Caki2 (cell line): ENCODE measurements at regions not wholly inside any gene's neighbourhood (a gene's known extent, or its start where the extent isn't known, plus 50 kb on each side); places are given as distances from the start of the nearest gene placed in this dataset.
"Not testable (repeated sequence)": the region's sequence is repeated elsewhere in the genome, so short reads cannot be mapped to it uniquely, and the experiment has no call there.

Experiments used
- DNase-seq: peaks from one replicate; pipeline ENCODE4 v3.0.0-alpha.2; 2015; ENCODE audit warnings: low read depth
- in situ Hi-C: cut with HindIII; loops from 2 replicates; pipeline ENCODE4 v1.10.0; 2016; ENCODE audit warnings: low sequenced_read_pairs, low pct_unique_long_range_greater_than_20kb, mixed read lengths

GRCh38 chr7:118369987-118370386 lies 145.5 kb downstream of the ANKRD7 start:
- in situ Hi-C loops = no loop called here

GRCh38 chr7:118372530-118372929 lies 148.0 kb downstream of the ANKRD7 start:
- in situ Hi-C loops = no loop called here
- no peak for DNase-seq

More at GRCh38 chr7:118369987-118370386, 145.5 kb downstream of the ANKRD7 start:
- no peak for DNase-seq

GRCh38 chr7:118389629-118390028 lies 165.1 kb downstream of the ANKRD7 start:
- no peak for DNase-seq
- in situ Hi-C loops = no loop called here

DNA sequence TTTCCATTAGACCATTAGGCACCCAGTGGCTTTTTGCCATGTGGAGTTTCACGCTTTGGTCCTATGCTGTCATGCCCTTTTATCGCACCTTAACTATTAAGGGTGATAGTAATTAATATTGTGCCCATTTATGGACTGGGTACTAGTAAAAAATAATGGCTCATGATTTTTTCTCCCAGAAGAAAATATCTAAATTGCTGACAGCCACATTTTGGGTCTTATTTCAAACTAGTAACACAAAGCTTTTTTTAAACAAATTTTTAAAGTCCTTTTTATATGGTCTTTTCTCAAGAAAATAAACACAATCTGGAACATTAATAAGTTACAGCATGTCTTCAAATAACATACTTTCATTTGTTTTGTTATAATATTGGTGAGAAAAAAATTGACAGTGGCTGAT lies 179.7 kb downstream of the ANKRD7 start:
- in situ Hi-C loops = no loop called here

GRCh38 chr7:118418433-118418832 lies 193.9 kb downstream of the ANKRD7 start:
- no peak for DNase-seq
- in situ Hi-C loops = no loop called here

More for the DNA sequence above, 179.7 kb downstream of the ANKRD7 start:
- DNase-seq = no peak

- no peak for DNase-seq
- in situ Hi-C loops = no loop called here
Observed at GRCh38 chr7:118420888-118421287, 196.4 kb downstream of the ANKRD7 start.

DNA sequence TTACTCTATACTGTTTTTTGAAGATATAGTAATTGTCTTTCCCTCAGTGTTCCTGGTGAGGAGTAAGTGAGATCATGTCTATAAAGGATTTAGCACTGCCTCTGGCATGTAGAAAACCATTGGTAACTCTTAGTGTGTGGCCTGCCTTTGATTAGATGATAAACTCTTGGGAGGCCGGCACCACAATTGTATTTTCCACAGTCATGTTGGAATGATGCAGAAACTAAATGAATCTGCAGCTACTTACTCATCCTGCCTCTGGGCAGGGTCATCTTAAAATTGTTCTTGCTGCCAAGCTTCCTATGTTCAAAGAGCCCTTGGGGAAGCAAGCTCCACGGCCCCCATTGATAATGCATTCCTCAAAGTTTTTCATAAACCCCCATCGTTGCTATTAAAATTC lies 204.6 kb downstream of the ANKRD7 start:
- in situ Hi-C loops = no loop called here
- DNase-seq = no peak

DNA sequence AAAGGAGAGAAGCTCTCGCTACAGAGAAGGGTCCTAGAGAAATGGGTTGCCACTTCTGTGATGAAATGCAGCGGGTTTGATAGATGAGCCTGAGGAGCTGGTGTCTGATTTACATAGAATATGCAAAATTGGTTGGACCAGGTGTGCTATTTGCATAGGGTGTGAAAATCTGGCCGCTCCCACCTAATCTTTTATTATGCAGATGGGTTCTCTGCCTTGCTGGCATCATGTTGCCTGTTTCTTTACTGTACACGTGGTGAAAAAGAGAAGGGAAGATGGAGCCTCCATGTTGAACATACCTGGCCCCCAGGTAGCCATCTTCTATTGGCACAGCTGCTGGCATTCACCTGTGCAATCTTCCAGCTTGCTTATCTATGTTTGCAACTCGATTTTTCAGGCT lies 212.2 kb downstream of the ANKRD7 start:
- DNase-seq = no peak
- in situ Hi-C loops = no loop called here

DNA sequence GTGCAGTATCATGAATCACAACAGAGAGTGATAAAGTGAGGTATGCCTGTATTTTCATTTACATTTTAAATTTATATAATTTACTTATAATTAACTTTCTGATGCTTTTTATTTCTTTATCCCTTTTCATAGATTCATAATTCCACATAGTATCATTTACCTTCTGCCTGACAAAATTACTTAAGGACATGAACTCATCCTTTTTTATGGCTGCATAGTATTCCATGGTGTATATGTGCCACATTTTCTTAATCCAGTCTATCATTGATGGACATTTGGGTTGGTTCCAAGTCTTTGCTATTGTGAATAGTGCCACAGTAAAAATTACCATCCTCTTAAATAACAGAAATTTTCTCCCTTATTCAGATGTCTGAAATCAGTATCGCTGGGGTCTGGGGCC lies 224.5 kb downstream of the ANKRD7 start:
- DNase-seq, in situ Hi-C loops: not testable (repeated sequence)

- in situ Hi-C loops = no loop called here
- DNase-seq = no peak
Observed at GRCh38 chr7:118449797-118450567, 225.5 kb downstream of the ANKRD7 start.

GRCh38 chr7:118452128-118452527 lies 227.6 kb downstream of the ANKRD7 start:
- DNase-seq = no peak
- in situ Hi-C loops = no loop called here

DNA sequence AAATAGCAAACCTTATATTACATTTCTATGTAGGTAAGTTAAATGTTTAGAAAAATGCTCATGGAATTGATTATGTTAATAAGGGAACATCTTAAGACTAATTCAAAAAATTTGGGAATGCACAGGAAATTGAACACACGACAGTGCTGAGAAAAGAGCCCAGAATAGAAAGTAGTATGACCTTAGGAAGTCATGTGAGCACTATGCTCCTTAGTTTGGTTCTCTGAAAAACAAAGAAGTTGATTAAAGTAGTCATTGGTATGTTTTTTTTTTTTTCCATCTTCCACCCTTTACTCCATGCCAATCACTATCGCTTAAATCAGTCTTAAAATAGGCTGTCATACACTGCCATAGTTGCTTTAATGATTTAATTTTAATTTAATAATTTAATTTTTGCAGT lies 242.9 kb downstream of the ANKRD7 start:
- in situ Hi-C loops = no loop called here
- DNase-seq = no peak

DNA sequence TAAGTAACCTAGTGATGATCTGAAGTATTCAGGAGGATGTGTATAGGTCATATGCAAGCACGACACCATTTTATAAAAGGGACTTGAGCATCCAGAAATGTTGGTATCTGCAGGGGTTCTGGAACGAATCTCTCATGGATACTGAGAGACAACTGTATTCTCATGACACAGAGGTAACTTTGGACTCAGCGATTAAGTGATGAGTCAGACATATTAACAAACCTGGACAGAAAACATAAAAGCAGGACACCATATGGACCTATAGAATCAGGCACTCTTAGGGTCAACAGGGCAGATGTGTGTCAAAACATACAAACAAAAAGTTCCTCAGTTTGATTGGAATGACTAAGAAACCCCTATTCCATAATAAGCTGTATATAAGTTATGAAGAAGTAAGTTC lies 248.1 kb downstream of the ANKRD7 start:
- in situ Hi-C loops = no loop called here
- DNase-seq = no peak

DNA sequence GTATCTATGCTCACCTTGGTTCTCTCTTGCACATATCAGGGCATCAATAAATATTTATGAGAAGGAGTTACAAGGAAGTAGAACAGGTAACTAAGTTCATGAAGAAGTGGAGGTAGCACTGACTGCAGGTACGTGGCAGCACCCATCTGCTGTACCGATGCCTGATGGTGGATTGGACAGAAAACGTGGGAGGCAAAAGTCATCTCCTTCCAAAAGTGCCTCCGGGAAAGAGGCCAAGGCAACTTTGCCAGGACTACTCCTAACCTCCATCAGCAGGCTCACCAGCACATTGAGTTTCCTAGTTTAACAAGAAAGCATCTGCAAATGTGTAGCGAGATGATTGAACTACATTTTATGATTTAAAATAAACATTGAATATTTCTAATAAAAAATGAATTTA lies 248.8 kb downstream of the ANKRD7 start:
- in situ Hi-C loops = no loop called here
- DNase-seq = no peak

- in situ Hi-C loops = no loop called here
Observed at GRCh38 chr7:118476036-118476435, 251.5 kb downstream of the ANKRD7 start.

DNA sequence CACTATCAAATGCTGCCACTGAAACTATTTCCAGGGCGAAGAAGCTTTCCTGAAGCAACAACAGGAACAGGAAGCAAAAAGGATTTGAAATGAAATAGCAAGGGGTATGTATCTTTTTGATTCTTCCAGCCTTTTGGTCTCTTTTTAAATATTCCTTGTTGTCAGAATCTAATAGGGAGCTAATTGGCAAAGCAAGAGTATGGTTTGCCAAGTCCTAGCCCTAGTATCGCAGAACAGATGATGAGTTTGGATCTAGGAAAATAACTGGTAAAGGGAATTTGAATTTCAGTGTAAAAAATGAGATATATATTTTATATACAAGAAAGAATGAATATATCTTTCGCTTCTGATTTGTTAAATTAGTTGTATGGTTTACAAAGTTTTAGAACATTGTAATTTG lies 252.5 kb downstream of the ANKRD7 start:
- DNase-seq = no peak
- in situ Hi-C loops = no loop called here

More at GRCh38 chr7:118476036-118476435, 251.5 kb downstream of the ANKRD7 start:
- no peak for DNase-seq

DNA sequence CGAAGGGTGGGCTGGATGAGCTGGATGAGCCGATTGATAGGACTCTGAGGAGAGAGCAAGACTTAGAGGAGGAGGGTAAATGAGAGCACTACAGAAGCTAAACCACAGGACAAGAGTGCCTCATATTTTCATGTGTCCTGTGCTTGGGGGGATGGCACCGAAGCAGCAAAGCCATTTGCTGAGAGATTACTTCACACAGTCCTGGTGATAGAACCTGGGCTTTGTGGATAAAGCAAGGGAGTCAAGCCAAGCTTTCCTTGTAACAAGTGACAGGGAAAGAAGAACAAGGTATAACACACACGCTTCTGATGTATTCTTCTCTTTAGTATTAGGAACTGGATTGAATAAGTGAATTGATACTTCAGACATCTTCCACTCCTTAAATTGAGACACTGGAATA lies 253.7 kb downstream of the ANKRD7 start:
- no peak for DNase-seq
- in situ Hi-C loops = no loop called here

GRCh38 chr7:118478931-118479330 lies 254.4 kb downstream of the ANKRD7 start:
- in situ Hi-C loops = no loop called here
- DNase-seq = no peak

DNA sequence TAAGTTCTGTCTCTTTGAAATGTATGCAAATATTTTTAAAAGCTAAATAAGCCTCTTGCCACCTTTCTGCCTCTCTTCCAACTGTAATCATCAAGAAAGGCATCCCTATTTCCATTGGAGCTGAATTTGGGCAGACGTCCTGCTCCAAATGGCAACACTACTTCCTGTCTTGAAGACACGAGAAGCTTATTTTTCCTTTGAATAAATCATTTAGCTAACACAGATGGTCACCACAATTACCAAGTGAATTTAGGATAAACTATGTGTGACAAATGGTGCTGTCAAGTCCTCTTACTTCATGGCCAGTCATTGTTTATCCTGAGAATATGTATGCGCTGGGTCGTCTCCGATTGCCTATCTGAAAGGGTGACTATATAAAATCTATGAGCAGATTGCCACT lies 268.0 kb downstream of the ANKRD7 start:
- no peak for DNase-seq
- in situ Hi-C loops = no loop called here

DNA sequence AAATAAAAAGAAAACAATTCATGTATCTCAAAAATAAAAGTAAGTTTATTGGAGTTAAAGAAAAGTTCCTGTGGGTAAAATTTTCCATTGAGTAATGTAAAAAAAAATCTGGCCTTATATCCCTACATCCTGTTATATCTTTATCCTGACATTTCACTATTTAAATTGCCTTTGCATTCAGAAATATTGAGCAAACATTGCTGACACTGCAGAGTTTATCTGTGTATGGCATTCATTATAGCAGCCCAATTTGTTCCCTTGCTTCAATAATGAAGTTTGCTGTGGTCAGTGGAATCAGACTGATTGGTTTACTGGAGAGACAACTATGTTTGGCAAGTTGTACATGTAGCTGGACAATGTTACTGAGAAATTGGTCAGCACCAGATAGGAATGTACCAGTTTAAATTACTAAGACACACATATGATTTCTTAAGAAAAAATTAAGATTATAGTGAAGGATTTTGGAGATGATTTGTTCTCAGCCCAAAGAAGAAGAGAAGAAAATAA lies 271.7 kb downstream of the ANKRD7 start:
- no peak for DNase-seq
- in situ Hi-C loops = no loop called here
